GM19397 (cell line): ENCODE measurements at regions not wholly inside any gene's neighbourhood (a gene's known extent, or its start where the extent isn't known, plus 50 kb on each side); places are given as distances from the start of the nearest gene placed in this dataset.

Experiments
- ATAC-seq: cut with Tn5 transposase; IDR thresholded peaks from one replicate; pipeline ENCODE4 v1.9.1; 2021; ENCODE audit warnings: mild to moderate bottlenecking, moderate library complexity; ENCODE audit not compliant: unreplicated experiment

GRCh38 chr13:107361666-107362065, 793.7 kb upstream of the ARGLU1 start:
- no peak for ATAC-seq

GRCh38 chr13:107360010-107360409, 792.1 kb upstream of the ARGLU1 start:
- no peak for ATAC-seq

GRCh38 chr13:107358866-107359265, 790.9 kb upstream of the ARGLU1 start:
- ATAC-seq: no peak

GRCh38 chr13:107351305-107351704, 783.4 kb upstream of the ARGLU1 start:
- ATAC-seq: no peak

GRCh38 chr13:107348925-107349324, 781.0 kb upstream of the ARGLU1 start:
- no peak for ATAC-seq

GRCh38 chr13:107348471-107348870, 780.5 kb upstream of the ARGLU1 start:
- no peak for ATAC-seq

GRCh38 chr13:107347641-107348369, 779.9 kb upstream of the ARGLU1 start:
- no peak for ATAC-seq

GRCh38 chr13:107342747-107343146, 774.8 kb upstream of the ARGLU1 start:
- ATAC-seq: no peak

- ATAC-seq: no peak
Measured at GRCh38 chr13:107339209-107339608, 771.3 kb upstream of the ARGLU1 start.

- no peak for ATAC-seq
Measured at GRCh38 chr13:107332188-107332587, 764.3 kb upstream of the ARGLU1 start.

GRCh38 chr13:107331359-107331758, 763.4 kb upstream of the ARGLU1 start:
- ATAC-seq: no peak

- no peak for ATAC-seq
Measured at GRCh38 chr13:107330484-107330883, 762.5 kb upstream of the ARGLU1 start.

GRCh38 chr13:107329991-107330390, 762.1 kb upstream of the ARGLU1 start:
- no peak for ATAC-seq

- no peak for ATAC-seq
Measured at GRCh38 chr13:107324416-107325204, 756.7 kb upstream of the ARGLU1 start.

- ATAC-seq: no peak
Measured at GRCh38 chr13:107322228-107322627, 754.3 kb upstream of the ARGLU1 start.

- ATAC-seq: no peak
Measured at GRCh38 chr13:107305178-107305577, 737.2 kb upstream of the ARGLU1 start.

GRCh38 chr13:107301724-107302374, 733.9 kb upstream of the ARGLU1 start:
- no peak for ATAC-seq

- no peak for ATAC-seq
Measured at GRCh38 chr13:107299717-107300116, 731.8 kb upstream of the ARGLU1 start.

- ATAC-seq: no peak
Measured at GRCh38 chr13:107296804-107297203, 728.9 kb upstream of the ARGLU1 start.

GRCh38 chr13:107295416-107296140, 727.6 kb upstream of the ARGLU1 start:
- no peak for ATAC-seq

- no peak for ATAC-seq
Measured at GRCh38 chr13:107293924-107294323, 726.0 kb upstream of the ARGLU1 start.
